ENCODE measurements at regions not wholly inside any gene's neighbourhood (a gene's known extent, or its start where the extent isn't known, plus 50 kb on each side); places are given as distances from the start of the nearest gene placed in this dataset.

GRCh38 chr22:49426098-49426497 lies 401.6 kb downstream of the BRD1 start:
- TF ChIP-seq CTCF (IDR thresholded peaks at IDR 0.05; ENCODE audit: low read depth, low read length, poor library complexity, severe bottlenecking) (no peak), EZH2phosphoT487 (IDR thresholded peaks at IDR 0.05; ENCODE audit: borderline replicate concordance, low read length) (no peak)
